Choroid plexus epithelial cell (primary cell): ENCODE measurements at regions not wholly inside any gene's neighbourhood (a gene's known extent, or its start where the extent isn't known, plus 50 kb on each side); places are given as distances from the start of the nearest gene placed in this dataset.

ENCODE experiments used
- DNase-seq: peaks from one replicate; pipeline ENCODE4 v3.0.0-alpha.2; 2010; ENCODE audit warnings: low read depth
- H3K4me3 ChIP-seq: 2 replicates; pipeline ENCODE4 v1.5.1; 2011; ENCODE audit warnings: low read depth, mild to moderate bottlenecking, control low read depth, low read length, moderate library complexity
- CTCF ChIP-seq: conservative IDR thresholded peaks from 2 replicates; pipeline ENCODE4 v1.5.1; 2011; ENCODE audit warnings: low read depth, mild to moderate bottlenecking, control low read depth, inconsistent platforms, low read length, moderate library complexity

GRCh38 chr5:93107805-93108520 is 473.1 kb downstream of the NR2F1-AS1 start:
- no peak overlapping the region for H3K4me3 ChIP-seq
- DNase-seq, result peak; percentile 18
- no peak for TF ChIP-seq CTCF

GRCh38 chr5:93107141-93107540 is 473.9 kb downstream of the NR2F1-AS1 start:
- TF ChIP-seq CTCF, result no peak
- no peak for DNase-seq

GRCh38 chr5:93101661-93102060 is 479.4 kb downstream of the NR2F1-AS1 start:
- no peak for TF ChIP-seq CTCF

More at GRCh38 chr5:93107141-93107540, 473.9 kb downstream of the NR2F1-AS1 start:
- H3K4me3 ChIP-seq, result no peak overlapping the region

GRCh38 chr5:93100976-93101375 is 480.0 kb downstream of the NR2F1-AS1 start:
- DNase-seq, result peak; percentile 57
- no peak for TF ChIP-seq CTCF
- H3K4me3 ChIP-seq, result no peak overlapping the region

More at GRCh38 chr5:93101661-93102060, 479.4 kb downstream of the NR2F1-AS1 start:
- no peak for DNase-seq
- no peak overlapping the region for H3K4me3 ChIP-seq

GRCh38 chr5:93100428-93100827 is 480.6 kb downstream of the NR2F1-AS1 start:
- peak; percentile 62 for DNase-seq
- H3K4me3 ChIP-seq, result no peak overlapping the region
- TF ChIP-seq CTCF, result no peak

GRCh38 chr5:93099902-93100347 is 481.1 kb downstream of the NR2F1-AS1 start:
- no peak for DNase-seq
- TF ChIP-seq CTCF, result no peak
- H3K4me3 ChIP-seq, result no peak overlapping the region

- DNase-seq, result no peak
- no peak overlapping the region for H3K4me3 ChIP-seq
- TF ChIP-seq CTCF, result no peak
Observed at GRCh38 chr5:93096561-93096960, 484.5 kb downstream of the NR2F1-AS1 start.
